ENCODE measurements at regions not wholly inside any gene's neighbourhood (a gene's known extent, or its start where the extent isn't known, plus 50 kb on each side); places are given as distances from the start of the nearest gene placed in this dataset.

- TF ChIP-seq POLR2A (IDR thresholded peaks at IDR 0.05; ENCODE audit: low read depth, low read length) (no peak), POLR2AphosphoS5 (IDR thresholded peaks at IDR 0.05; ENCODE audit: low read depth, low read length) (no peak), SPI1 (IDR thresholded peaks at IDR 0.05; ENCODE audit: low read depth, low read length) (no peak), POU2F2 (IDR thresholded peaks at IDR 0.05; ENCODE audit: low read depth, low read length) (no peak), TAF1 (IDR thresholded peaks at IDR 0.05; ENCODE audit: low read depth, low read length) (no peak), PAX5 (IDR thresholded peaks at IDR 0.05; ENCODE audit: insufficient read depth, low read length, severe bottlenecking) (no peak)
These were observed 189.3 kb downstream of the ADRA2A start for GRCh38 chr10:111266165-111266564.

Data from GM12891 (cell line).